OCI-LY7 (cell line): ENCODE measurements at regions not wholly inside any gene's neighbourhood (a gene's known extent, or its start where the extent isn't known, plus 50 kb on each side); places are given as distances from the start of the nearest gene placed in this dataset.

Source experiments
- BruUV-seq: library from RNA; stranded (reverse); fragments of 400-500 nt; replicated peaks from 2 replicates; lab custom pipeline; 2021; lab: Mats Ljungman, UMichigan
- CTCF ChIA-PET: fragments of 300-600 bp; sonication (Branson Sonifier 250); formaldehyde crosslinking; loops from one replicate; lab custom pipeline; 2022; ENCODE audit warnings: antibody characterized with exemption; ENCODE audit not compliant: unreplicated experiment; lab: Charles Lee
- POLR2A ChIA-PET: fragments of 300-600 bp; sonication (Branson Sonifier 250); formaldehyde crosslinking; loops from one replicate; lab custom pipeline; 2022; ENCODE audit warnings: antibody characterized with exemption; lab: Charles Lee
- DNase-seq: peaks from one replicate; pipeline ENCODE4 v3.0.0-alpha.2; 2015; ENCODE audit warnings: low spot score
- H2AFZ ChIP-seq: fragments of 200-600 bp; sonication (generic), shearing (Covaris generic); 2 replicates; pipeline ENCODE4 v1.6.1; 2014; ENCODE audit warnings: mild to moderate bottlenecking, antibody characterized with exemption, low read length, moderate library complexity
- H3K27ac ChIP-seq: fragments of 200-600 bp; sonication (generic); 2 replicates; pipeline ENCODE4 v1.5.1; 2014; ENCODE audit warnings: mixed run types, low read depth, mild to moderate bottlenecking, moderate library complexity, low read length, inconsistent platforms; ENCODE audit not compliant: poor library complexity, severe bottlenecking
- H3K36me3 ChIP-seq: fragments of 200-600 bp; sonication (generic); 2 replicates; pipeline ENCODE4 v1.6.1; 2014; ENCODE audit warnings: mild to moderate bottlenecking, antibody characterized with exemption, low read length, moderate library complexity, mixed read lengths; ENCODE audit not compliant: insufficient read depth
- H3K4me1 ChIP-seq: fragments of 200-600 bp; sonication (generic); 2 replicates; pipeline ENCODE4 v1.5.1; 2014; ENCODE audit warnings: mild to moderate bottlenecking, low read length; ENCODE audit not compliant: insufficient read depth, poor library complexity, severe bottlenecking
- H3K4me2 ChIP-seq: fragments of 200-600 bp; sonication (generic); 2 replicates; pipeline ENCODE4 v1.6.1; 2014; ENCODE audit warnings: mild to moderate bottlenecking, low read length
- H3K4me3 ChIP-seq: fragments of 200-600 bp; sonication (generic); 2 replicates; pipeline ENCODE4 v1.5.1; 2014; ENCODE audit warnings: mild to moderate bottlenecking, low read depth, low read length; ENCODE audit not compliant: poor library complexity, severe bottlenecking
- H3K79me2 ChIP-seq: fragments of 200-600 bp; sonication (generic); 2 replicates; pipeline ENCODE4 v1.6.1; 2016; ENCODE audit warnings: low read depth, mild to moderate bottlenecking, low read length, moderate library complexity, mixed read lengths; ENCODE audit not compliant: insufficient read depth
- H3K9me2 ChIP-seq: fragments of 200-600 bp; sonication (generic); 2 replicates; pipeline ENCODE4 v1.6.1; 2016; ENCODE audit warnings: mild to moderate bottlenecking, low read length, mixed read lengths; ENCODE audit not compliant: insufficient read depth
- H3K9me3 ChIP-seq: fragments of 200-600 bp; sonication (generic); 2 replicates; pipeline ENCODE4 v1.6.1; 2014; ENCODE audit warnings: mild to moderate bottlenecking, mixed run types, low read length, mixed read lengths
- H4K20me1 ChIP-seq: fragments of 200-600 bp; sonication (generic); 2 replicates; pipeline ENCODE4 v1.6.1; 2014; ENCODE audit warnings: mild to moderate bottlenecking, antibody characterized with exemption, low read length, moderate library complexity, mixed read lengths; ENCODE audit not compliant: insufficient read depth
- EZH2phosphoT487 ChIP-seq: fragments of 200-600 bp; sonication (generic); IDR thresholded peaks from 2 replicates; pipeline ENCODE4 v1.6.1; 2018; ENCODE audit warnings: low read depth, borderline replicate concordance, mild to moderate bottlenecking, mixed run types, antibody characterized with exemption, low read length, moderate library complexity, mixed read lengths
- intact Hi-C: fragments of 100-400 bp; cut with micrococcal nuclease; formaldehyde crosslinking; loops from one replicate; pipeline ENCODE4 v1.10.0; 2022; ENCODE audit not compliant: unreplicated experiment
- TF ChIP-seq, protein P1 (sequence below): fragments of 200-600 bp; sonication (generic); conservative IDR thresholded peaks from 2 replicates; pipeline ENCODE4 v1.5.1; 2014; ENCODE audit warnings: mild to moderate bottlenecking, antibody characterized with exemption, low read length, moderate library complexity, mixed read lengths

DNA sequence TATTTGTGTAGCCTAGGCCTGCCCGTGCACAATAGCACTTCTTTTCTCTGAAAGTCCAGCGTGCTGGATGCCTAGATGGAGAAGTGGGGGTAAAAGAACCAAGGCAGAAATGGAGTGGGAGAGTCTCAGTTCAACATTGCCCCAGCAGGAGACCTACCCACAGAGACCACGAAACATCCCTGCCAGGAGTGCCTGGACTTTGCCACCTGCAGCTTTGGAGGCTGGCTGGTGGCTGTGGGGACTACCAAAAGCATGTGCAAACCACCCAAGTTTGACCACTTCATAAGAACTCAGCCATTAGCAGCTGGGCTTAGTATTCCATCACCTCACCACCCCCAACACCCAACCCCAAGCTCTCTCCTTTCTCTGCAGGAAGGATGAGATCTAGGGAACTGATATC, 416.9 kb upstream of the ID2 start:
- TF ChIP-seq, protein P1, sequence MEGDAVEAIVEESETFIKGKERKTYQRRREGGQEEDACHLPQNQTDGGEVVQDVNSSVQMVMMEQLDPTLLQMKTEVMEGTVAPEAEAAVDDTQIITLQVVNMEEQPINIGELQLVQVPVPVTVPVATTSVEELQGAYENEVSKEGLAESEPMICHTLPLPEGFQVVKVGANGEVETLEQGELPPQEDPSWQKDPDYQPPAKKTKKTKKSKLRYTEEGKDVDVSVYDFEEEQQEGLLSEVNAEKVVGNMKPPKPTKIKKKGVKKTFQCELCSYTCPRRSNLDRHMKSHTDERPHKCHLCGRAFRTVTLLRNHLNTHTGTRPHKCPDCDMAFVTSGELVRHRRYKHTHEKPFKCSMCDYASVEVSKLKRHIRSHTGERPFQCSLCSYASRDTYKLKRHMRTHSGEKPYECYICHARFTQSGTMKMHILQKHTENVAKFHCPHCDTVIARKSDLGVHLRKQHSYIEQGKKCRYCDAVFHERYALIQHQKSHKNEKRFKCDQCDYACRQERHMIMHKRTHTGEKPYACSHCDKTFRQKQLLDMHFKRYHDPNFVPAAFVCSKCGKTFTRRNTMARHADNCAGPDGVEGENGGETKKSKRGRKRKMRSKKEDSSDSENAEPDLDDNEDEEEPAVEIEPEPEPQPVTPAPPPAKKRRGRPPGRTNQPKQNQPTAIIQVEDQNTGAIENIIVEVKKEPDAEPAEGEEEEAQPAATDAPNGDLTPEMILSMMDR, result no peak
- TF ChIP-seq EZH2phosphoT487, result no peak
- intact Hi-C loops, result no loop called here
- Histone ChIP-seq H4K20me1 (no peaks in the 10 kb centered on the region), H3K4me2 (no peak overlapping the region), H3K79me2 (no peaks in the 10 kb centered on the region), H3K9me3 (no peaks in the 10 kb centered on the region), H3K27ac (no peak overlapping the region), H3K9me2 (no peaks in the 10 kb centered on the region), H3K4me3 (no peak overlapping the region), H2AFZ (no peak overlapping the region), H3K4me1 (peaks cover 28% of the 10 kb centered on the region), H3K36me3 (no peaks in the 10 kb centered on the region)
- POLR2A ChIA-PET, result interaction anchor here (0.6 to 1.0 kb wide), 2 partner anchors 12 to 47 kb away, joined by 3 to 4 read pairs; no protein-coding TSS in a partner anchor
- CTCF ChIA-PET, result interaction anchor here (0.6 kb wide), 1 partner anchor 347 kb away, joined by 3 read pairs; no protein-coding TSS in a partner anchor
- peak; percentile 10 for DNase-seq
- no TSS peak for BruUV-seq

DNA sequence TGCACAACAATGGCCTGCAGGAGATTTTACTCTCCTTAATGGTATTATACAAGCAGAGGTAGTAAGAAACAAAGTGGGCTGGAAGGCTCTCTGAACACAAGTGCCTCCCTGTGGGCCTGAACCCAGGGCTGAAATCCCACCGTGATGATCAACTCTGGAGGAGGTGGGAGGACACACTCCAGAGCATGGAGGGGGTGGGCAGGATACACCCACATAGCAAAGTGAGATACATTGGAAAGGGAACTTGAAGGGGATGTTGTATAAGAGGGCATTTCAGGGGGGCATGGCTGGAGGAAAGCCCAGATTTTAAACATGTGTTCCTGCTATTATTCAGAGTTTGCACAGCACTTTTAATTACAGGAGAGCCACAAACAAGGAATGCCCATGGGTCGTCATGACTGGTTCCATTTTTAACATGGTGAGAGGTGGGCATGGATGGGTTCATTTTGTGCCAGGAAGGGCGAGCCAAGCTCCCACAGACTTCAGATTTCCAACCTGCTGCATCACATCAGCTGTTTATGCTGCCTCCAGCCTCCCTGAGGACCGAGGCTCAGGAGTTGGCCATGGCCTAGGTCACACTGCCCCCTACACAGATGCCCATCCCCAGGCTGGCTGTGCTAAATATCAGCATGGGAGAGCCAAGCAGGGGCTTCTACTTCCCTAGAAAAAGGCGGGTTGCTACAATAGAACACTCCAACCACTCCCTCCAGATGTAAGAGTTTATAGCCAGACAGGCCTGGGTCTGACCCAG, 416.2 kb upstream of the ID2 start:
- CTCF ChIA-PET, result interaction anchor here (1.6 kb wide), 1 partner anchor 13 kb away, joined by 4 read pairs; no protein-coding TSS in a partner anchor
- H2AFZ ChIP-seq, result no peak overlapping the region; the same call in 1 of the 2 replicates
- intact Hi-C loops, result no loop called here
- BruUV-seq, result no TSS peak
- no peaks in the 10 kb centered on the region for H3K9me3 ChIP-seq
- H3K36me3 ChIP-seq, result no peaks in the 10 kb centered on the region
- no peak overlapping the region for H3K4me3 ChIP-seq
- POLR2A ChIA-PET, result interaction anchor here (0.6 to 1.0 kb wide), 3 partner anchors 13 to 611 kb away, joined by 3 to 5 read pairs (median 4); no protein-coding TSS in a partner anchor
- H4K20me1 ChIP-seq, result no peaks in the 10 kb centered on the region
- no peak overlapping the region for H3K4me2 ChIP-seq
- H3K9me2 ChIP-seq, result no peaks in the 10 kb centered on the region
- DNase-seq, result no peak
- no peak overlapping the region for H3K27ac ChIP-seq
- TF ChIP-seq EZH2phosphoT487, result no peak
- TF ChIP-seq, protein P1, result no peak
- H3K79me2 ChIP-seq, result no peaks in the 10 kb centered on the region
- H3K4me1 ChIP-seq, result peaks cover 28% of the 10 kb centered on the region

DNA sequence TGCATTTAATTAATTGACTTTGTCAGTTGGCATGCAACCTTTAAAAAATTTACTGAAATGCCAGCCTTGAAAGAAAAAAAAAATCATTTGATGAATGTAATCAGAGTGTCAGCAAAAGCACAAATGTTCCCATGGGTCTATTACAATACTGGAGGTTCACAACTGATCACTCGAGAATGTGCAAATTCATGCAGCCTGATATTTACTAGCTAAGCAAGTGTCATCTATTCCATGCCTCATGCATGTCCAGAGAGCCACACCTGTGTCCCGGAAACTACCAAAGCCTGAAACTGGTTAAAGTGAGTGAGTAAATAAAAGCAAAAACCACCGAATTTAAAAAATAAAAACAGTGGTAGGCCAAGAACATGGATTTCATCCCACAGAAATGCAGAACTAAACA, 415.3 kb upstream of the ID2 start:
- H4K20me1 ChIP-seq, result no peaks in the 10 kb centered on the region
- peak overlapping the region; percentile 12 for H3K4me3 ChIP-seq
- ChIA-PET POLR2A (interaction anchor here (0.9 to 1.3 kb wide), 3 partner anchors 32 to 642 kb away, joined by 3 to 4 read pairs (median 3); no protein-coding TSS in a partner anchor), CTCF (interaction anchor here (1.4 to 1.6 kb wide), 2 partner anchors 12 to 14 kb away, joined by 3 to 4 read pairs; no protein-coding TSS in a partner anchor)
- no peaks in the 10 kb centered on the region for H3K79me2 ChIP-seq
- peak; percentile 21 for DNase-seq
- H3K27ac ChIP-seq, result peak overlapping the region; percentile 19
- no peaks in the 10 kb centered on the region for H3K36me3 ChIP-seq
- peaks cover 28% of the 10 kb centered on the region for H3K4me1 ChIP-seq
- H3K9me3 ChIP-seq, result no peaks in the 10 kb centered on the region
- TF ChIP-seq, protein P1, result no peak
- TF ChIP-seq EZH2phosphoT487, result no peak
- BruUV-seq, result no TSS peak
- intact Hi-C loops, result no loop called here
- peak overlapping the region; percentile 55; the same call in 1 of the 2 replicates for H2AFZ ChIP-seq
- H3K9me2 ChIP-seq, result no peaks in the 10 kb centered on the region
- peak overlapping the region; percentile 51 for H3K4me2 ChIP-seq
